Hepatocyte (in vitro differentiated cells): ENCODE measurements at regions not wholly inside any gene's neighbourhood (a gene's known extent, or its start where the extent isn't known, plus 50 kb on each side); places are given as distances from the start of the nearest gene placed in this dataset.

Experiments used
- DNase-seq: peaks from one replicate; pipeline ENCODE4 v3.0.0-alpha.2; 2016; ENCODE audit warnings: low spot score
- H2AFZ ChIP-seq: fragments of 200-600 bp; sonication (generic); 2 replicates; pipeline ENCODE4 v1.6.0; 2016; ENCODE audit warnings: antibody characterized with exemption, mild to moderate bottlenecking
- H3K27ac ChIP-seq: fragments of 200-600 bp; sonication (generic); 2 replicates; pipeline ENCODE4 v1.5.1; 2016; ENCODE audit warnings: mild to moderate bottlenecking
- H3K27me3 ChIP-seq: fragments of 200-600 bp; sonication (generic); 2 replicates; pipeline ENCODE4 v1.6.1; 2016
- H3K36me3 ChIP-seq: fragments of 200-600 bp; sonication (generic); replicated peaks from 2 replicates; pipeline ENCODE4 v1.5.1; 2016; ENCODE audit warnings: low read depth; ENCODE audit not compliant: insufficient read depth
- H3K4me1 ChIP-seq: fragments of 200-600 bp; sonication (generic); 2 replicates; pipeline ENCODE4 v1.5.1; 2016; ENCODE audit warnings: mild to moderate bottlenecking, moderate library complexity; ENCODE audit not compliant: insufficient read depth
- H3K4me2 ChIP-seq: fragments of 200-600 bp; sonication (generic); 2 replicates; pipeline ENCODE4 v1.6.0; 2016
- H3K4me3 ChIP-seq: fragments of 200-600 bp; sonication (generic); 2 replicates; pipeline ENCODE4 v1.5.1; 2016; ENCODE audit warnings: mild to moderate bottlenecking
- H3K79me2 ChIP-seq: fragments of 200-600 bp; sonication (generic); 2 replicates; pipeline ENCODE4 v1.6.0; 2017; ENCODE audit warnings: mild to moderate bottlenecking
- H3K9me2 ChIP-seq: fragments of 200-600 bp; sonication (generic); replicated peaks from 2 replicates; pipeline ENCODE4 v1.6.0; 2017; ENCODE audit warnings: mild to moderate bottlenecking; ENCODE audit not compliant: insufficient read depth
- H3K9me3 ChIP-seq: fragments of 200-600 bp; sonication (generic); 2 replicates; pipeline ENCODE4 v1.5.1; 2016; ENCODE audit warnings: low read depth, mild to moderate bottlenecking
- H4K20me1 ChIP-seq: fragments of 200-600 bp; sonication (generic); 2 replicates; pipeline ENCODE4 v1.6.0; 2016; ENCODE audit warnings: mild to moderate bottlenecking; ENCODE audit not compliant: insufficient read depth, poor library complexity, severe bottlenecking
- CTCF ChIP-seq: fragments of 200-600 bp; sonication (generic); IDR thresholded peaks from 2 replicates; pipeline ENCODE4 v1.5.1; 2016; ENCODE audit warnings: antibody characterized with exemption, mild to moderate bottlenecking; ENCODE audit not compliant: poor library complexity
- EZH2 ChIP-seq: fragments of 200-600 bp; sonication (generic); IDR thresholded peaks from 2 replicates; pipeline ENCODE4 v1.6.1; 2016; ENCODE audit warnings: antibody characterized with exemption, mild to moderate bottlenecking, borderline replicate concordance
- EZH2phosphoT487 ChIP-seq: fragments of 200-600 bp; sonication (generic); IDR thresholded peaks from one replicate; pipeline ENCODE4 v1.6.1; 2018; ENCODE audit warnings: antibody characterized with exemption, mild to moderate bottlenecking, low read depth, moderate library complexity; ENCODE audit not compliant: unreplicated experiment, severe bottlenecking
- WGBS: methylation state at CpG from one replicate; pipeline ENCODE4 v1.1.6; 2016; ENCODE audit warnings: low lambda C conversion rate; ENCODE audit errors: missing lambda C conversion rate; 5-methylcytosine and 5-hydroxymethylcytosine counted together

GRCh38 chr6:104574135-104574750 is 285.5 kb downstream of the HACE1 start:
- WGBS, result 76% methylated on average over 1 of the region's 1 CpG

GRCh38 chr6:104573350-104573749 is 286.4 kb downstream of the HACE1 start:
- DNase-seq, result no peak
- Histone ChIP-seq H3K4me1 (no peaks in the 10 kb centered on the region), H3K4me2 (no peak overlapping the region), H3K9me2 (no peaks in the 10 kb centered on the region), H3K79me2 (no peaks in the 10 kb centered on the region), H4K20me1 (no peaks in the 10 kb centered on the region), H3K36me3 (no peaks in the 10 kb centered on the region), H3K27me3 (no peaks in the 10 kb centered on the region), H2AFZ (no peak overlapping the region), H3K9me3 (no peaks in the 10 kb centered on the region), H3K27ac (no peak overlapping the region), H3K4me3 (no peak overlapping the region)
- no peak for TF ChIP-seq EZH2
- WGBS, result 88% methylated on average over 3 of the region's 3 CpGs

More at GRCh38 chr6:104574135-104574750, 285.5 kb downstream of the HACE1 start:
- Histone ChIP-seq H2AFZ (no peak overlapping the region), H3K4me3 (no peak overlapping the region), H3K9me2 (no peaks in the 10 kb centered on the region), H3K79me2 (no peaks in the 10 kb centered on the region), H3K4me1 (no peaks in the 10 kb centered on the region), H4K20me1 (no peaks in the 10 kb centered on the region), H3K27me3 (no peaks in the 10 kb centered on the region), H3K27ac (no peak overlapping the region), H3K9me3 (no peaks in the 10 kb centered on the region), H3K36me3 (no peaks in the 10 kb centered on the region), H3K4me2 (no peak overlapping the region)
- DNase-seq, result no peak
- no peak for TF ChIP-seq EZH2phosphoT487
- no peak for TF ChIP-seq CTCF
- TF ChIP-seq EZH2, result no peak

GRCh38 chr6:104572901-104573300 is 286.8 kb downstream of the HACE1 start:
- Histone ChIP-seq H3K4me1 (no peaks in the 10 kb centered on the region), H3K27ac (no peak overlapping the region), H3K9me3 (no peaks in the 10 kb centered on the region), H3K4me2 (no peak overlapping the region), H3K9me2 (no peaks in the 10 kb centered on the region), H3K79me2 (no peaks in the 10 kb centered on the region), H3K36me3 (no peaks in the 10 kb centered on the region), H3K4me3 (no peak overlapping the region), H3K27me3 (no peaks in the 10 kb centered on the region), H4K20me1 (no peaks in the 10 kb centered on the region), H2AFZ (no peak overlapping the region)
- DNase-seq, result no peak
- TF ChIP-seq EZH2, result no peak
- TF ChIP-seq CTCF, result no peak
- TF ChIP-seq EZH2phosphoT487, result no peak
- 66% methylated on average over 4 of the region's 4 CpGs for WGBS

GRCh38 chr6:104566411-104566810 is 293.3 kb downstream of the HACE1 start:
- Histone ChIP-seq H3K4me2 (no peak overlapping the region), H3K9me3 (no peaks in the 10 kb centered on the region), H3K36me3 (no peaks in the 10 kb centered on the region), H4K20me1 (no peaks in the 10 kb centered on the region), H3K4me3 (no peak overlapping the region), H3K9me2 (no peaks in the 10 kb centered on the region), H2AFZ (no peak overlapping the region), H3K27me3 (no peaks in the 10 kb centered on the region), H3K4me1 (no peaks in the 10 kb centered on the region), H3K27ac (no peak overlapping the region), H3K79me2 (no peaks in the 10 kb centered on the region)
- 96% methylated on average over 3 of the region's 3 CpGs for WGBS
- DNase-seq, result no peak
- no peak for TF ChIP-seq EZH2phosphoT487
- TF ChIP-seq CTCF, result no peak
- TF ChIP-seq EZH2, result no peak
